Stimulated activated effector memory CD8-positive, alpha-beta T cell treated with anti-CD3 and anti-CD28 coated beads, Interleukin-12 subunit alpha, Interleukin-12 subunit beta, amount 100 ng/mL, for 72 hours (primary cell): ENCODE measurements at regions not wholly inside any gene's neighbourhood (a gene's known extent, or its start where the extent isn't known, plus 50 kb on each side); places are given as distances from the start of the nearest gene placed in this dataset.
"Not testable (repeated sequence)": the region's sequence is repeated elsewhere in the genome, so short reads cannot be mapped to it uniquely, and the experiment has no call there.

Source experiments
- ATAC-seq: fragments of 150-1000 bp; cut with Tn5 transposase; 2 replicates; pipeline ENCODE4 v1.10.0; 2021
- DNase-seq, 2 donors: peaks; one replicate each; pipeline ENCODE4 v3.0.0; 2021 to 2022; ENCODE audit warnings: low spot score in 2 of 2
- H3K27ac Mint-ChIP-seq: one replicate; pipeline ENCODE4 v1.8.0; 2022; ENCODE audit warnings: mild to moderate bottlenecking, mixed read lengths
- H3K36me3 Mint-ChIP-seq: one replicate; pipeline ENCODE4 v1.8.0; 2022; ENCODE audit warnings: mild to moderate bottlenecking, mixed read lengths
- H3K4me1 Mint-ChIP-seq: one replicate; pipeline ENCODE4 v1.8.0; 2022; ENCODE audit warnings: mixed read lengths
- H3K4me3 Mint-ChIP-seq: one replicate; pipeline ENCODE4 v1.8.0; 2022; ENCODE audit warnings: mild to moderate bottlenecking, mixed read lengths
- H3K9me3 Mint-ChIP-seq: one replicate; pipeline ENCODE4 v1.8.0; 2022; ENCODE audit warnings: mixed read lengths

DNA sequence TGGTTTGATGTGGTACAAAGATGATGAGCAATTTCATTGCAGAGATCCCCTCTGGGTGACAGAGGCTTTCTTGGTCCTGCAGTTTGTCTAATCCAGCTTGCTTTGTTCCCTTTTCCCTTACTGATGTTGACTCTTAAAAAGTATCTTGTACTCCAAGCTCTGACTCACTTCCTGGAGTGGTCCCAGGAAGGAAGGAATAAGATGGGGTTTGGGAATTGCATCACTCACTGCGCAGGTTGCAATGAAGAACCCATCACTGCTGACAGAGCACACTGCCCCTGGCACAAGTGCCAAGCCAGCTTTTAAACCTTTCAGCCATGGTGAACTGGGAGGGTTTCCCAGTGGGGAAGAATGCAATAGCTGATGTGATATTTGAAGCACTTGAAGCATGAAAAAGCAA, 662.2 kb upstream of the CTNND2 start:
- Mint-ChIP-seq H3K4me3 (no peak overlapping the region), H3K36me3 (no peaks in the 10 kb centered on the region)
- no peak for ATAC-seq

DNA sequence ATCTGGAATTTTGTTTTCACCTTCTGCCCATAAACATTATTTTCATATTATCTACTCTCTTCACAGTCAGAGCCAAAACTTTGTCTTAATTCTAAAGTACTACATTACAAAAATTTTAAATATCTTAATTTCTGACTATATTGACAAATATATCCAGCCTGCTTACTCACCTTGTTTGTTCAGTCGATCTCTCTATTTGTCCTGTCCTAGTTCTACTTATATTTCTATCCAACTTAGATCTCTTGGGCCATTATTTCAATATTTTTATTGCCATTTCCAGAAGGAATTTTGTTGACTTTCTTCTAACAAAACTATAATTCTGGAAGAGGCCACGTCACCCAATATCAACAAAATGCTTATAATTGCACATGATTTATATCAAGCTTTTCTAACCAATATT, 652.8 kb upstream of the CTNND2 start:
- Mint-ChIP-seq H3K4me3 (no peak overlapping the region), H3K4me1 (no peaks in the 10 kb centered on the region), H3K27ac (no peak overlapping the region), H3K36me3 (no peaks in the 10 kb centered on the region), H3K9me3 (peaks cover 2% of the 10 kb centered on the region)
- ATAC-seq, result no peak
- DNase-seq, result no peak

More for the DNA sequence above, 662.2 kb upstream of the CTNND2 start:
- DNase-seq, result no peak
- H3K27ac Mint-ChIP-seq, result no peak overlapping the region
- no peaks in the 10 kb centered on the region for H3K4me1 Mint-ChIP-seq
- peaks cover 2% of the 10 kb centered on the region for H3K9me3 Mint-ChIP-seq

DNA sequence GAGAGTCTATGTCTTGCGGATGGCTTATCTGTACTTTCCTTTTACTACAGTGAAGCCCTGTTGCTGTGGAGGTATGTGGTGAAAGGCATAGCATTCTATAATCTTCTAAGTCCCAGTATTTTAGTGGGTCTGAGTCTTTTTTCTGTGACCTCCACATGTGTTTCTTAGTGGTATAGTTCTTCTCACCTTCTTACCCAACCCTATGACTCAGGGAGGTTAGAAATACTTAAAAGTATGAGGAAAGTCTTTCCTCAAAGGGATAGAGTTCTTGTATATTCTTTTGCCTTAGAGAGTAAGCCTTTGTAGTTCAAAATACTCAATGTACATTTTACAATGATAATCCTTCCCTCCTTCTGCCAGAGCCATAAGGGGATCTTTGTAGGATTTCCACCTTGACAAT, 621.9 kb upstream of the CTNND2 start:
- Mint-ChIP-seq H3K4me3 (no peak overlapping the region), H3K27ac (no peak overlapping the region), H3K4me1 (no peaks in the 10 kb centered on the region), H3K36me3 (no peaks in the 10 kb centered on the region), H3K9me3 (peaks cover 5% of the 10 kb centered on the region)
- ATAC-seq (no peak), DNase-seq (no peak)

DNA sequence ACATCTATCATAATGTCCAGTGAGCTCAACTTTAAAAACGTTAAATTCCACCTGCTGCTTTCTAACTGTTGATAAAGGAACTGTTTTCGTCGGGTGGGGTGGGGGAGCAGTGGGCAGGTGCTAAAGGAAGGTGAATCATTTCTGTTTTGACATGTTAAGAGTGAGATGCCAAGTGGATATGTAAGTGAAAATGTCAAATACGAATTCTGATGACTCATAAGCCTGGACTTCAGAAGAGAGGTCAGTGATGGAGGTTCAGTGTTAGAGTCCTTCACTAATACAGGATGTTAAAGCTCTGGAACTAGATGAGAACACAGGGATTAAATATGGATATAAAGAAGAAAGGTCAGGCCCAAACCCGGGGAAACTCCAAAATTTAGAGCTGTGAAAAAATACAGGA, 617.9 kb upstream of the CTNND2 start:
- Mint-ChIP-seq H3K9me3 (peaks cover 9% of the 10 kb centered on the region), H3K4me1 (no peaks in the 10 kb centered on the region), H3K27ac (no peak overlapping the region), H3K36me3 (no peaks in the 10 kb centered on the region), H3K4me3 (no peak overlapping the region)
- no peak for DNase-seq
- no peak for ATAC-seq

DNA sequence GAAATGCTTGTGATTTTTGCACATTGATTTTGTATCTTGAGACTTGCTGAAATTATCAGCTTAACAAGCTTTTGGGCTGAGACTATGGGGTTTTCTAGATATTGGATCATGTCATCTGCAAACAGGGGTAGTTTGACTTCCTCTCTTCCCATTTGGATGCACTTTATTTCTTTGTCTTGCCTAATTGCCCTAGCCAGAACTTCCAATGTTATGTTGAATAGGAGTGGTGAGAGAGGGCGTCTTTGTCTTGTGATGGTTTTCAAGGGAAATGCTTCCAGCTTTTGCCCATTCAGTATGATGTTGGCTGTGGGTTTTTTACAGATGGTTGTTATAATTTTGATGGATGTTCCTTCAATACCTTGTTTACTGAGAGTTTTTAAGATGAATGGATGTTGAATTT, 600.7 kb upstream of the CTNND2 start:
- H3K4me3 Mint-ChIP-seq, DNase-seq, ATAC-seq, H3K27ac Mint-ChIP-seq, H3K36me3 Mint-ChIP-seq, H3K9me3 Mint-ChIP-seq, H3K4me1 Mint-ChIP-seq: not testable (repeated sequence)

DNA sequence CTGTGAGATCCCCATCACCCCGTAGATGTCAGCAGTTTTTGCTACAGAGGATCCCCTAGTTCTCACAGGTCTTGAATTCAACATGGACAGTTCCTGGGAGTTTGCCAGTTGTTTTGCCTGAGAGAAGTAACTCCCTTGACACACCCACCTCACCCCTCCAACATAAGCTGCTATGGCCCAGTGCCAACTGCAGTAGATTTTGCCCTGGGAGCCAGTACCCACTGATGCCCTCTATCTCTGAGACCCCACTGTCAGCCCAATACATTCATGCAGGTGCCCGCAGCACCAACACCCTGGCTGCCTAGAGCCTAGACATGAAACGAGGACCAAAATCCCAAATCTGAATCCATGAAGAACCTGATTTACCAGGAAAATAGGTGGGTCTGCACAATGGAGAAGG, 583.9 kb upstream of the CTNND2 start:
- no peaks in the 10 kb centered on the region for H3K4me1 Mint-ChIP-seq
- ATAC-seq (no peak), DNase-seq (no peak)
- H3K9me3 Mint-ChIP-seq, result peaks cover 15% of the 10 kb centered on the region
- H3K4me3 Mint-ChIP-seq, result no peak overlapping the region
- H3K36me3 Mint-ChIP-seq, result no peaks in the 10 kb centered on the region
- H3K27ac Mint-ChIP-seq, result no peak overlapping the region

DNA sequence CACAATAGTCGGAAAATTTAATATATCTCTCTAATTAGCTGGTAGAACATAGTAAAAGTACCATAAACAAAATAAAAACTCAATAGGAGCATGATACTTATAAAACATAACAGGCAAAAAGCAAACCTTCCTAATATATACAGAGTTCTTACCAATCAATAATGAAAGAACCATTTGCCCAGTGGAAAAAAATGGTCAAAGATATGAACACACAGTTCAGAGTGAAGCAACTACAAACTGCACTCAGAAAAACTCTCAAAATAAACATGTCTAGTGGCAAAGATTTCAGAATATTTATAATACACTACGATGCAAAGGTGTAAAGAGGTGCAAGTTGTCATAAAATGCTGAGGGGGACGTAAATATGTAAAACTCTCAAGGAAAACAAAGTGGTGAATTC, 576.2 kb upstream of the CTNND2 start:
- Mint-ChIP-seq H3K4me1 (no peaks in the 10 kb centered on the region), H3K4me3 (no peak overlapping the region), H3K36me3 (no peaks in the 10 kb centered on the region), H3K27ac (no peak overlapping the region), H3K9me3 (peaks cover 11% of the 10 kb centered on the region)
- ATAC-seq (no peak), DNase-seq (no peak)

DNA sequence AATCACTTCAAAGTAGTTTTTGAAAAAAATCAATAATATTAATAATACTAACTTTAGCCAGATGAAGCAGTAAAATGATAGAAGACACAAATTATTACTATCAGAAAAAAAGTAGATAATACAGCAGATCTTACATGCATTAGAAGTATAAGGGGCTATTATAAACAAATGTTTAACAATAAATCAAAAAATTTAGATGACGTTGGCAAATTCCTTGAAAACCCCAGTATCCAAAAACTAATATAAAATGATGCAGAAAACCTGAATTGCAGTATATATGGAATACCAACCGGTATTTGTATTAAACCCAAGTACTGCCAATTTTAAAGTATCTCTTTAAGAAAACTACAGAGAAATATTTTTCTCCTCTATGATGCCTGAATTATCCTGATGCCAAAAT, 573.3 kb upstream of the CTNND2 start:
- Mint-ChIP-seq H3K4me1 (no peaks in the 10 kb centered on the region), H3K9me3 (peaks cover 5% of the 10 kb centered on the region), H3K36me3 (no peaks in the 10 kb centered on the region), H3K27ac (no peak overlapping the region), H3K4me3 (no peak overlapping the region)
- ATAC-seq (no peak), DNase-seq (no peak)

DNA sequence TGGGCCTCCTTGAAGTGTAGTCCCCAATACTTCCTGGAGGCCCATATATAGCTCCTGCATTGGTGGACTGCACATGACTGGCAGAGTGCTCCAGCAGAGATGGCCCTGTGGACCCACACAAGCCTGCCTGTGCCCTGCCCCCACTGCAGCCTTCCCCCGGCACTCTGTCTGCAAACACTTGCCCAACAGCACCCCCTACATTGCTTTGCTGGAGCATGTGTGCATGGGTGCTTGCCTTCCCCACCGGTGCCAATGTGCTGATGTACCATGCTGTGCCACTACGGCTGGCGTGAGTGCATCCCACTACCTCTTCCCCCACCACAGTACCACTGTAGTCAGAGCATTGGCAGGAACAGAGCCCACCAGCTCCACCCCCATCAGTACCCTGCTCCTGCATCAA, 563.6 kb upstream of the CTNND2 start:
- Mint-ChIP-seq H3K4me3 (no peak overlapping the region), H3K9me3 (peaks cover 31% of the 10 kb centered on the region), H3K27ac (no peak overlapping the region), H3K4me1 (no peaks in the 10 kb centered on the region), H3K36me3 (no peaks in the 10 kb centered on the region)
- ATAC-seq, result peak; percentile 24
- no peak for DNase-seq

DNA sequence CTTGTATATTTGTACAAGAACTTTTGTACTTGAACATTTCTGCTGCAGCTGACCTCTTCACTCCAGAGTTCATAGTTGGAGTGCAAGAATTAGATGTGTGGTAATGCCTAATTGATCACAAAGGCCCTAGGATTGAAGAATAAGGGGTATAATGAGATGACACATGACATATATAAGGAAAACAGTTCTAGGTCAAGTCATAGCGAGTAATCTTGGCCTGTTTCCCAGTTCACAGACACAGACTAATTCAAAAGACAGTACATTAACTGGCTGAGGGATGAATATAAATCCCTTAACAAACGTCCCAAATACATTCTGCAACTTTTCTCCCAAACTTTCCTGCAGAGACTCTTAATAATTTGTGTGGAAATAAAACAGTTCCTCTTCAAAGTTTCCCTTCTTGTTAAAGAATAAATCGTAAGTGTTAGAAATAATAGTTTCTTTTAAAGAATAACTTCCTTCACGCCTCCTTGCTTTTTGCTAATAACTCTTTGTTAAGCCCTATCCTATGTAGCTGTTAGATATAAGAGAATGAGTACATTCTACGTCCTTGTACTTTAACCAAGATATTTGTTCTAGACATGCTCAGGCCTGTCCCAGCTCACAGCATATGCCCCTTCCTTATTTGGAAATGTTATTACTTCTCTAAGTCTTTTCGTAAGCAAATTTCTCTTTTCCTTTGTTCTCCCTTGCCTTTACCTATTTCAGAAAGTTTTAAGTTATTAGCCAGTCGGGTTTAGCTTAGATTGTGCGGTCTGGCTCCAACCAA, 556.4 kb upstream of the CTNND2 start:
- ATAC-seq (no peak), DNase-seq (no peak)
- Mint-ChIP-seq H3K36me3 (no peaks in the 10 kb centered on the region), H3K9me3 (peaks cover 19% of the 10 kb centered on the region), H3K4me3 (no peak overlapping the region), H3K4me1 (no peaks in the 10 kb centered on the region), H3K27ac (no peak overlapping the region)

DNA sequence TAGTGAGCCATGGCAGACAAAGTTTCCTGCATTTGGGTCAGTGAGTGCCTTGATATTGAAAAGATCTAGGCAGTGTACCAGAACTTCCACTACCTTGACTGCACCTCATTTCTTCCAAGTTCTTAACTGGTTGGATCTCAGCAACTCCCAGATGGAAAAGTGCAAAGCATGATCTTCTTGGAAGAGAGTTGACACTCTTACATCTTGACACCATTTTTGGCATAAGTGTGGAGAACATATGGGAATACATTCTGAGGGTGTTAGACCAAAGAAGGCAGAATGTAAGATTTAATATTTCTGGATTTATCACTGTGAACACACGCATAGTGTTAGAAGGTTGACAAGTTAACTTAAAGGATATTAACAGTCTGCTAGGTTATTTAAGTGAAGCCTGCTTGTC, 555.1 kb upstream of the CTNND2 start:
- Mint-ChIP-seq H3K27ac (no peak overlapping the region), H3K4me1 (no peaks in the 10 kb centered on the region), H3K4me3 (no peak overlapping the region), H3K36me3 (no peaks in the 10 kb centered on the region), H3K9me3 (peaks cover 19% of the 10 kb centered on the region)
- ATAC-seq, result no peak
- DNase-seq, result no peak

DNA sequence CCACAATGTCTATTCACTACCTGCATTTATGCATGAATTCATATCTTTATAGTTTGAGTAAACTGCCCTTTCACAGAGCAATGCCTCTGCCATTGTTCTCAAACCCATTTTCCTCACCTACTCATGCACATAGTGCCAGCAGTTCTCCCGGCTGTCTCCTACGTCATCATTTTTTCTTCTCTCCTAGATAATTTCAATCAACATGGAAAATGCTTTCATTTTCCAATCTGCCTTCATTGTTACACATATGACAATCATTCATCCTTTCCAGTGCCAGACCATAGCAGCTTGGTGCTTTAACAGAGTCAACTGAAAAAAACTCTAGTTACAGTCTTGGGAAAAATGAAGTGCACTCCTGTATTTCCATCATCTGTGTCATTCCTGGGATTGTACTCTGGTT, 514.8 kb upstream of the CTNND2 start:
- no peak overlapping the region for H3K27ac Mint-ChIP-seq
- H3K4me1 Mint-ChIP-seq, result no peaks in the 10 kb centered on the region
- DNase-seq, result no peak
- ATAC-seq, result no peak
- no peak overlapping the region for H3K4me3 Mint-ChIP-seq
- H3K36me3 Mint-ChIP-seq, result no peaks in the 10 kb centered on the region
- H3K9me3 Mint-ChIP-seq, result peaks cover 5% of the 10 kb centered on the region

DNA sequence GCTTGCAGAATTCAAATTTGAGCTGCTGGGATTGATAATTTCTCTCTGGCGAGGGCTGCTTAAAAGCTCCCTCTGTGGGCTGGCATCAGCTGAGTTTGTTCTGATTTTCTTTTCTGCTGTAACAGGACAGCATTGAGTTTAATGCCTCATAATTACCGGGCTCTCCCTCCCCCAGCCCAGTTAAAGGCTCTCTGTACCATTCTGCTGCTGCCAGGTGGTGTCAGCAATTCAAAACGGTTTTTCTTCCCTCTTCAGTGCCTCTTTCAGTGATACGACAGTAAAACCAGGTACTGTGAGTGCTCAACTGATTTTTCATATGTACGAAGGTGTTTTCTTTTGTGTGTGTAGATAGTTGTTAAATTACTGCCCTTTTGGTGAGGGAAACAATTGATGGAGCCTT, 509.3 kb upstream of the CTNND2 start:
- Mint-ChIP-seq H3K27ac (no peak overlapping the region), H3K36me3 (no peaks in the 10 kb centered on the region), H3K4me3 (no peak overlapping the region), H3K4me1 (no peaks in the 10 kb centered on the region), H3K9me3 (peaks cover 11% of the 10 kb centered on the region)
- no peak for DNase-seq
- ATAC-seq, result no peak

DNA sequence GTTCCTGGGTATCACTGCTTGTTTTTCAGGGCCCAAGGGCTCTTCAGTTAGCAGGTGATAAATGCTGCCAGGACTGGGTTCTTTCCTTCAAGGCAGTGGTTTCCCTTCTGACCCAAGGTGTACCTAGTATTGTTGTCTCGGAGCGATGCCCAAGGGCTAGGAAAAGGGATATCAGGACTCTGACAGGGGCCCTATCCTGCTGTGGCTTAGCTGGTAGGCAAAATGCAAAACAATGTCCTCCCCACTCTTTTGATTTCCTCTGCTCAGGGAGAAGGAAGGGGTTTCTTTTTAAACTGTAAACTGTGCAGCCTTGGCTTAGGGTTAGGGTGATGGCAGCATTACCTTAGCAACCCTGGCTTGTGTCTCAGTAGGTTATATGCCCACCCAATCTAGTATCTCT, 508.8 kb upstream of the CTNND2 start:
- H3K9me3 Mint-ChIP-seq, result peaks cover 11% of the 10 kb centered on the region
- DNase-seq, result no peak
- no peaks in the 10 kb centered on the region for H3K4me1 Mint-ChIP-seq
- no peak for ATAC-seq
- H3K4me3 Mint-ChIP-seq, result no peak overlapping the region
- no peak overlapping the region for H3K27ac Mint-ChIP-seq
- H3K36me3 Mint-ChIP-seq, result no peaks in the 10 kb centered on the region

DNA sequence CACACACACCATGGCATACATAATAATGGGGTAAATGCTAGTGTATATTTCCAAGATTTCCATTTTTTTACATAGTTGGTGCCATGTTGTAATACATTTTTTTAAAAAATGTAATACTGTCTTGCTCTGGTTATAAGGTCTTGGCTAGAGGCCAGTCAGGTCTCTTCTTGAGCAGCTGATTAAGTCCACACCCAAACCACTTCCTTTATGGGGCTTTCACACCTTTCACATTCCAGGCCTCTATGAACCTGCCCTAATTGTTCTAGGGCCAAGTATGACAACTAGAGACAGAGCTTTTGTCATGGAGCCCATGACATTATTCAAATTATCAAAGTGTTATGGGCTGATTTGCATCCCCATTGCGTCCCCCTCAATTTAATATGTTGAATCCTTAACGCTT, 495.6 kb upstream of the CTNND2 start:
- peak; percentile 57 for ATAC-seq
- DNase-seq, result no peak
- H3K4me3 Mint-ChIP-seq, result no peak overlapping the region
- H3K9me3 Mint-ChIP-seq, result peaks cover 13% of the 10 kb centered on the region
- no peaks in the 10 kb centered on the region for H3K4me1 Mint-ChIP-seq
- no peaks in the 10 kb centered on the region for H3K36me3 Mint-ChIP-seq
- H3K27ac Mint-ChIP-seq, result no peak overlapping the region

DNA sequence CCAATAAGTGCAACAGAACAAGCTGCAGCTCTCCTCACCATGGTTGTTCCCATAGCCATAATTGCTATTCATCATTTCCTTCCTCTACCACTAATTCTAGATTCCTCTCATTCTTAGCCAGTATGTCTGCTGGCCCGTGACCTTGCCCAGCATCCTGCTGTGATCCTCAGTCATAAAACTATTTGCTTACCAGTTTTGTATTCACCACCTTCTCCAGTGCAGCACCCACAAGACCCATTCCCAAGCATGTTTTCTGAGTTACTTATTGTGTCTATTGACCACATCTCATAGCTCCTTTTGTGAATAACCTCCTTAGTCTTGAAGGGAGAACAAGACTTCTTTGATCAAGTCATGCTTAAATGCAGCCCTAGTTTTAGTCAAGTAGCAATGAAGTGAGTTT, 488.0 kb upstream of the CTNND2 start:
- Mint-ChIP-seq H3K4me1 (no peaks in the 10 kb centered on the region), H3K36me3 (no peaks in the 10 kb centered on the region), H3K9me3 (peaks cover 4% of the 10 kb centered on the region), H3K27ac (no peak overlapping the region), H3K4me3 (no peak overlapping the region)
- ATAC-seq, result no peak
- DNase-seq, result no peak

DNA sequence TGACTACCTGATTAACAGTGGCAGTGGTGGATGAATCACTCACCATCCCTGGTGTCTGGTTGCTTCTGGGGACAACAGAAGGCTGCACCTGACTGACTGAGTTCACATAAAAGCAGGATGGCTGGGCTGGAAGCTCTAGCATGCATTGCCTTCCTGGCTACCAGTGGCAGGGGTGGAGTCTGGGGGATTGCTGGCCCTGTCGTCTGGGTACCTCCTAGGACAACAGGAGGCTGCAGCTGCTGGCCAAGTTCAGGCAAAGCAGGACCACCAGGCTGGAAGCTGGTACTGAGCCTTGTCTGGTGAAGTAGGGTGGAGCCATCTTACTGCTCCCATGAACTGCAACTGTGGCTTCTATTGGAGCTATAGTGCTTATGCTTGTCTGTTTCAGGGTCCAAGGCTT, 480.8 kb upstream of the CTNND2 start:
- DNase-seq, result no peak
- Mint-ChIP-seq H3K4me3 (no peak overlapping the region), H3K36me3 (no peaks in the 10 kb centered on the region), H3K27ac (no peak overlapping the region), H3K9me3 (peaks cover 19% of the 10 kb centered on the region), H3K4me1 (no peaks in the 10 kb centered on the region)
- ATAC-seq, result no peak
